SK-N-SH (cell line): ENCODE measurements at regions not wholly inside any gene's neighbourhood (a gene's known extent, or its start where the extent isn't known, plus 50 kb on each side); places are given as distances from the start of the nearest gene placed in this dataset.

Experiments
- CTCF ChIA-PET: fragments of 300-600, 350-600 bp; formaldehyde crosslinking; extraction: SDS; loops from one replicate; lab custom pipeline; 2021; lab: Yijun Ruan, JAX
- POLR2A ChIA-PET: fragments of 350-600 bp; sonication (Branson Sonifier 250); formaldehyde crosslinking; extraction: SDS; loops from one replicate; lab custom pipeline; 2020; ENCODE audit warnings: antibody characterized with exemption, inconsistent platforms; lab: Yijun Ruan, JAX
- DNase-seq: peaks from one replicate; pipeline ENCODE4 v3.0.0; 2012
- H2AFZ ChIP-seq: fragments of 200-600 bp; sonication (generic); 2 replicates; pipeline ENCODE4 v1.8.1; 2016; ENCODE audit warnings: antibody characterized with exemption, mild to moderate bottlenecking, low read depth
- H3F3A ChIP-seq: fragments of 200-600 bp; sonication (generic); replicated peaks from 2 replicates; pipeline ENCODE3; 2016; ENCODE audit warnings: antibody characterized with exemption, mild to moderate bottlenecking; ENCODE audit not compliant: insufficient read depth
- H3K27ac ChIP-seq, 2 experiments: fragments of 200-500 bp in 1 of 2; fragments of 200-600 bp in 1 of 2; sonication (Bioruptor generic) in 1 of 2; sonication (generic), shearing (Covaris generic) in 1 of 2; 2 replicates each; pipeline versions ENCODE4 v1.5.1 to v1.6.1; 2014 to 2016; ENCODE audit warnings: low read depth in 2 of 2, inconsistent platforms in 1 of 2, low read length in 1 of 2, mild to moderate bottlenecking in 1 of 2, mixed read lengths in 1 of 2
- H3K27me3 ChIP-seq: fragments of 200-600 bp; sonication (generic), shearing (Covaris generic); 2 replicates; pipeline ENCODE4 v1.6.1; 2016; ENCODE audit warnings: mixed run types; ENCODE audit not compliant: insufficient read depth
- H3K36me3 ChIP-seq, 2 experiments: fragments of 200-500 bp in 1 of 2; fragments of 200-600 bp in 1 of 2; sonication (Bioruptor generic) in 1 of 2; sonication (generic) in 1 of 2; replicated peaks in 1 of 2; 2 replicates each; pipeline versions ENCODE3 to v1.5.1; 2014 to 2016; ENCODE audit warnings: low read length in 1 of 2, mild to moderate bottlenecking in 1 of 2; ENCODE audit not compliant: insufficient read depth in 2 of 2, control insufficient read depth in 1 of 2
- H3K4me1 ChIP-seq, 2 experiments: fragments of 200-500 bp in 1 of 2; fragments of 200-600 bp in 1 of 2; sonication (Bioruptor generic) in 1 of 2; sonication (generic), shearing (Covaris generic) in 1 of 2; 2 replicates each; pipeline versions ENCODE4 v1.5.1 to v1.6.1; 2014 to 2016; ENCODE audit warnings: low read depth in 1 of 2, low read length in 1 of 2, mixed run types in 1 of 2; ENCODE audit not compliant: insufficient read depth in 2 of 2, control insufficient read depth in 1 of 2
- H3K4me2 ChIP-seq: fragments of 200-600 bp; sonication (generic), shearing (Covaris generic); 2 replicates; pipeline ENCODE4 v1.6.1; 2017; ENCODE audit warnings: mixed run types
- H3K4me3 ChIP-seq, 2 experiments: fragments of 200-500 bp in 1 of 2; fragments of 200-600 bp in 1 of 2; sonication (Bioruptor generic) in 1 of 2; sonication (generic), shearing (Covaris generic) in 1 of 2; 2 replicates each; pipeline versions ENCODE4 v1.5.1 to v1.8.1; 2014 to 2016; ENCODE audit warnings: low read depth in 2 of 2, inconsistent platforms in 1 of 2, low read length in 1 of 2, mild to moderate bottlenecking in 1 of 2, mixed read lengths in 1 of 2, moderate library complexity in 1 of 2
- H3K79me2 ChIP-seq: fragments of 200-600 bp; sonication (generic); 2 replicates; pipeline ENCODE4 v1.8.1; 2017; ENCODE audit warnings: mild to moderate bottlenecking; ENCODE audit not compliant: insufficient read depth
- H3K9ac ChIP-seq: fragments of 200-600 bp; sonication (generic); 2 replicates; pipeline ENCODE4 v1.6.1; 2017; ENCODE audit warnings: mixed run types
- H3K9me2 ChIP-seq: fragments of 200-600 bp; sonication (generic); 2 replicates; pipeline ENCODE4 v1.6.1; 2017; ENCODE audit warnings: mixed run types
- H3K9me3 ChIP-seq: fragments of 200-600 bp; sonication (generic); 2 replicates; pipeline ENCODE4 v1.6.1; 2017; ENCODE audit warnings: mixed run types, mild to moderate bottlenecking, moderate library complexity
- H4K20me1 ChIP-seq: fragments of 200-600 bp; sonication (generic); 2 replicates; pipeline ENCODE4 v1.6.1; 2017; ENCODE audit warnings: mild to moderate bottlenecking, mixed run types; ENCODE audit not compliant: insufficient read depth
- FOSL2 ChIP-seq: IDR thresholded peaks from 2 replicates; pipeline ENCODE4 v1.4.0; 2012; ENCODE audit warnings: low read depth, mild to moderate bottlenecking, moderate library complexity, borderline replicate concordance
- FOXM1 ChIP-seq: IDR thresholded peaks from 2 replicates; pipeline ENCODE4 v1.4.0; 2012; ENCODE audit warnings: low read depth, mild to moderate bottlenecking
- GATA2 ChIP-seq: sonication (generic); formaldehyde crosslinking; IDR thresholded peaks from 2 replicates; pipeline ENCODE4 v1.5.0; 2020; ENCODE audit warnings: mild to moderate bottlenecking, missing genetic modification reagents
- IRF3 ChIP-seq: fragments of 150-350 bp; IDR thresholded peaks from 2 replicates; pipeline ENCODE4 v1.6.1; 2016; ENCODE audit warnings: mild to moderate bottlenecking, low read depth, low read length
- JUND ChIP-seq: IDR thresholded peaks from 2 replicates; pipeline ENCODE4 v1.4.0; 2012
- NRF1 ChIP-seq: IDR thresholded peaks from 2 replicates; pipeline ENCODE4 v1.6.1; 2012; ENCODE audit warnings: low read depth, mild to moderate bottlenecking, low read length
- PBX3 ChIP-seq: IDR thresholded peaks from 2 replicates; pipeline ENCODE4; 2012
- POLR2AphosphoS5 ChIP-seq: IDR thresholded peaks from 2 replicates; pipeline ENCODE4 v1.6.1; 2012; ENCODE audit warnings: low read depth, low read length
- RFX5 ChIP-seq: IDR thresholded peaks from 2 replicates; pipeline ENCODE4 v1.6.1; 2012; ENCODE audit warnings: mild to moderate bottlenecking, improper control_type of control experiment, low read length
- RXRA ChIP-seq: IDR thresholded peaks from 2 replicates; pipeline ENCODE4 v1.4.0; 2012; ENCODE audit warnings: low read depth, mild to moderate bottlenecking, borderline replicate concordance
- SIN3A ChIP-seq: IDR thresholded peaks from 2 replicates; pipeline ENCODE4 v1.6.1; 2012; ENCODE audit warnings: low read depth, mild to moderate bottlenecking, low read length, moderate library complexity, borderline replicate concordance
- TAF1 ChIP-seq: IDR thresholded peaks from 2 replicates; pipeline ENCODE4 v1.6.1; 2012; ENCODE audit warnings: low read depth, mild to moderate bottlenecking, low read length, moderate library complexity, borderline replicate concordance
- TCF12 ChIP-seq: IDR thresholded peaks from 2 replicates; pipeline ENCODE4 v1.4.0; 2012
- TEAD4 ChIP-seq: IDR thresholded peaks from 2 replicates; pipeline ENCODE4 v1.4.0; 2012; ENCODE audit warnings: mild to moderate bottlenecking, borderline replicate concordance; ENCODE audit not compliant: insufficient read depth
- YY1 ChIP-seq: IDR thresholded peaks from 2 replicates; pipeline ENCODE4 v1.4.0; 2012; ENCODE audit warnings: low read depth, mild to moderate bottlenecking
- whole genome bisulfite sequencing: methylation state at CpG from one replicate; pipeline ENCODE4 v1.1.6; 2017; ENCODE audit warnings: low lambda C conversion rate; 5-methylcytosine and 5-hydroxymethylcytosine counted together
- TF ChIP-seq, protein P1 (sequence below): IDR thresholded peaks from 2 replicates; pipeline ENCODE4 v1.6.1; 2012; ENCODE audit warnings: mild to moderate bottlenecking, low read depth, low read length, moderate library complexity

GRCh38 chr17:54608634-54609155 lies 292.0 kb upstream of the TOM1L1 start:
- no peaks in the 10 kb centered on the region for H3F3A ChIP-seq
- no peaks in the 10 kb centered on the region for H3K9me2 ChIP-seq
- H3K27me3 ChIP-seq = no peaks in the 10 kb centered on the region
- no peak overlapping the region for H3K27ac ChIP-seq
- H3K4me1 ChIP-seq = no peaks in the 10 kb centered on the region
- POLR2A ChIA-PET = no interaction called here
- peaks cover 8% of the 10 kb centered on the region; the same call in 1 of the 2 replicates for H3K9me3 ChIP-seq
- H3K4me2 ChIP-seq = no peak overlapping the region
- no peaks in the 10 kb centered on the region for H3K36me3 ChIP-seq
- no peak for DNase-seq
- no peak overlapping the region for H3K9ac ChIP-seq
- TF ChIP-seq FOSL2 (no peak), POLR2AphosphoS5 (no peak), RXRA (no peak), TEAD4 (no peak), NRF1 (no peak), PBX3 (no peak), YY1 (no peak), IRF3 (no peak)
- TF ChIP-seq, protein P1, sequence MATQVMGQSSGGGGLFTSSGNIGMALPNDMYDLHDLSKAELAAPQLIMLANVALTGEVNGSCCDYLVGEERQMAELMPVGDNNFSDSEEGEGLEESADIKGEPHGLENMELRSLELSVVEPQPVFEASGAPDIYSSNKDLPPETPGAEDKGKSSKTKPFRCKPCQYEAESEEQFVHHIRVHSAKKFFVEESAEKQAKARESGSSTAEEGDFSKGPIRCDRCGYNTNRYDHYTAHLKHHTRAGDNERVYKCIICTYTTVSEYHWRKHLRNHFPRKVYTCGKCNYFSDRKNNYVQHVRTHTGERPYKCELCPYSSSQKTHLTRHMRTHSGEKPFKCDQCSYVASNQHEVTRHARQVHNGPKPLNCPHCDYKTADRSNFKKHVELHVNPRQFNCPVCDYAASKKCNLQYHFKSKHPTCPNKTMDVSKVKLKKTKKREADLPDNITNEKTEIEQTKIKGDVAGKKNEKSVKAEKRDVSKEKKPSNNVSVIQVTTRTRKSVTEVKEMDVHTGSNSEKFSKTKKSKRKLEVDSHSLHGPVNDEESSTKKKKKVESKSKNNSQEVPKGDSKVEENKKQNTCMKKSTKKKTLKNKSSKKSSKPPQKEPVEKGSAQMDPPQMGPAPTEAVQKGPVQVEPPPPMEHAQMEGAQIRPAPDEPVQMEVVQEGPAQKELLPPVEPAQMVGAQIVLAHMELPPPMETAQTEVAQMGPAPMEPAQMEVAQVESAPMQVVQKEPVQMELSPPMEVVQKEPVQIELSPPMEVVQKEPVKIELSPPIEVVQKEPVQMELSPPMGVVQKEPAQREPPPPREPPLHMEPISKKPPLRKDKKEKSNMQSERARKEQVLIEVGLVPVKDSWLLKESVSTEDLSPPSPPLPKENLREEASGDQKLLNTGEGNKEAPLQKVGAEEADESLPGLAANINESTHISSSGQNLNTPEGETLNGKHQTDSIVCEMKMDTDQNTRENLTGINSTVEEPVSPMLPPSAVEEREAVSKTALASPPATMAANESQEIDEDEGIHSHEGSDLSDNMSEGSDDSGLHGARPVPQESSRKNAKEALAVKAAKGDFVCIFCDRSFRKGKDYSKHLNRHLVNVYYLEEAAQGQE = no peak
- no peak overlapping the region for H3K4me3 ChIP-seq
- WGBS = 7% methylated on average over 1 of the region's 1 CpG
- H2AFZ ChIP-seq = no peak overlapping the region
- no peaks in the 10 kb centered on the region for H3K79me2 ChIP-seq
- CTCF ChIA-PET = no interaction called here
- H4K20me1 ChIP-seq = no peaks in the 10 kb centered on the region

- no peak for DNase-seq
- Histone ChIP-seq H3K9me2 (peaks cover 4% of the 10 kb centered on the region; the same call in 1 of the 2 replicates), H3K4me1 (no peaks in the 10 kb centered on the region), H2AFZ (no peak overlapping the region), H3K4me2 (no peak overlapping the region), H3K79me2 (no peaks in the 10 kb centered on the region), H3K9ac (no peak overlapping the region), H3K36me3 (no peaks in the 10 kb centered on the region), H3F3A (no peaks in the 10 kb centered on the region), H4K20me1 (no peaks in the 10 kb centered on the region), H3K27me3 (no peaks in the 10 kb centered on the region), H3K4me3 (no peak overlapping the region), H3K9me3 (peaks cover 5% of the 10 kb centered on the region), H3K27ac (no peak overlapping the region)
- 39% methylated on average over 2 of the region's 2 CpGs for WGBS
- TF ChIP-seq RXRA (no peak), FOXM1 (no peak), GATA2 (CRISPR knock-in tag) (no peak), TAF1 (no peak), PBX3 (no peak), SIN3A (no peak), FOSL2 (no peak), JUND (no peak), RFX5 (no peak), TCF12 (no peak)
- ChIA-PET POLR2A (no interaction called here), CTCF (interaction anchor here (2.3 kb wide), 1 partner anchor 12 kb away, joined by 7 read pairs; no protein-coding TSS in a partner anchor)
Measured at GRCh38 chr17:54620399-54620978, 280.2 kb upstream of the TOM1L1 start.
